Ascending aorta (tissue), 2 donors: ENCODE measurements at regions not wholly inside any gene's neighbourhood (a gene's known extent, or its start where the extent isn't known, plus 50 kb on each side); places are given as distances from the start of the nearest gene placed in this dataset.

Source experiments
- DNase-seq, 2 donors: peaks; one replicate each; pipeline ENCODE4 v3.0.0-alpha.2; 2019; ENCODE audit warnings: low spot score in 2 of 2
- H3K27ac ChIP-seq, 2 donors: fragments of 200-600 bp; sonication (generic); one replicate each; pipeline ENCODE4 v1.5.1; 2016 to 2017; ENCODE audit warnings: mild to moderate bottlenecking in 1 of 2
- H3K27me3 ChIP-seq: fragments of 200-600 bp; sonication (generic); one replicate; pipeline ENCODE4 v1.5.1; 2017
- H3K36me3 ChIP-seq, 2 donors: fragments of 200-600 bp; sonication (generic); one replicate each; pipeline ENCODE4 v1.5.1; 2016
- H3K4me1 ChIP-seq, 2 donors: fragments of 200-600 bp; sonication (generic); one replicate each; pipeline ENCODE4 v1.5.1; 2016 to 2017; ENCODE audit warnings: mild to moderate bottlenecking in 1 of 2
- H3K4me3 ChIP-seq, 2 donors: fragments of 200-600 bp; sonication (generic); one replicate each; pipeline ENCODE4 v1.5.1; 2016 to 2017; ENCODE audit warnings: mild to moderate bottlenecking in 1 of 2
- H3K9me3 ChIP-seq, 2 donors: fragments of 200-600 bp; sonication (generic); one replicate each; pipeline ENCODE4 v1.5.1; 2016
- CTCF ChIP-seq, 3 experiments: fragments of 200-600 bp in 2 of 3; fragments of 450-650 bp in 1 of 3; sonication (generic) in 2 of 3; IDR thresholded peaks; one replicate each; pipeline ENCODE4 v1.5.1; 2016 to 2019; ENCODE audit warnings: antibody characterized with exemption in 3 of 3, mild to moderate bottlenecking in 1 of 3, moderate library complexity in 1 of 3
- intact Hi-C: fragments of 100-400 bp; cut with DNase I; formaldehyde crosslinking; loops from one replicate; pipeline ENCODE4 v1.15.1; 2023

- DNase-seq, result no peak
- H3K4me3 ChIP-seq, result peak overlapping the region in 1 of 2 donors; percentile 30
- peak overlapping the region; percentile 45 to 55 for H3K27ac ChIP-seq
- H3K9me3 ChIP-seq, result no peaks in the 10 kb centered on the region
- peaks cover 0 to 6% of the 10 kb centered on the region in 2 donors for H3K4me1 ChIP-seq
- intact Hi-C loops, result no loop called here
- no peaks in the 10 kb centered on the region for H3K36me3 ChIP-seq
- TF ChIP-seq CTCF (IDR thresholded peaks at IDR 0.05), result no peak
- H3K27me3 ChIP-seq, result no peaks in the 10 kb centered on the region
Measured at GRCh38 chr11:110373051-110373702, 56.6 kb upstream of the FDX1 start.

DNA sequence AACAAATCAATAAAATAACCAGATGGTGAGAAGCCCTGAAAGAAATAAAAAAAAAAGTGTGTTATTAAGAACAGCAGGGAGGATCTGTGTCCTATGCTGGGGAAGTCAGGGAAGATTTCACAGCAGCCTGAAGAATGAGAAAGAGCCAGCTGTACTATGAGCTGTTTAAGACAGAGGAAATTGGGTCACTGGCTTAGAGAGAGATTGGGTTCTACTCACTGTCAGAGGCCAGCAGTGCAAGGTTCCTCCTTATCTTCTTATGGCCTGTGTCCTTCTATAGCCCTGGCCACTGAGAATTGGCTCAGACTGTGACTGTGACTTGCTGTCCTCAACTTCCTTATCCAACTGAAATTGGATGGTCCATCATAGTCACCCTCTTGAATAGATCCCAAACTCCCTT, 54.8 kb upstream of the FDX1 start:
- no peaks in the 10 kb centered on the region for H3K36me3 ChIP-seq
- no peak overlapping the region for H3K27ac ChIP-seq
- H3K4me1 ChIP-seq, result peaks cover 0 to 6% of the 10 kb centered on the region in 2 donors
- no peak for DNase-seq
- intact Hi-C loops, result loop anchor here (5.0 kb wide), 3 partner anchors 78 to 428 kb away; partner anchors contain the start of genes RDX and ZC3H12C
- no peaks in the 10 kb centered on the region for H3K9me3 ChIP-seq
- no peaks in the 10 kb centered on the region for H3K27me3 ChIP-seq
- H3K4me3 ChIP-seq, result no peak overlapping the region
- TF ChIP-seq CTCF (IDR thresholded peaks at IDR 0.05), result no peak

DNA sequence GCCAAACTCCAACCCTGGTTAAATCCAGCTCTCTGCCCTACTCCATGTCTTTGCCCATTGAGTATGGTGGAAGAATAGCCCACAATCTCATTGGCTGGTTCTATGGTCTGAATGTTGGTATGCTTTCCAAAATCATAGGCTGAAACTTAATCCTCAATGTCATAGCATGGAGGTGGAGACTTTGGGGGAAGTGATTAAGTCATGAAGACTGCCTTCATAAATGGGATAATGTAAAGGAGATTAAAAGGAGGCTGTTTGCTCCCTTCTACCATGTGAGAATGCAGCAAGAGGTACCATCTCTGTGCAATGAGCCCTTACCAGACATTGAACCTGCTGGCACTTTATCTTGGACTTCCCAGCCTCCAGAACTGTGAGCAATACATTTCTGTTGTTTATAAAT, 54.4 kb upstream of the FDX1 start:
- Histone ChIP-seq H3K36me3 (no peaks in the 10 kb centered on the region), H3K9me3 (no peaks in the 10 kb centered on the region), H3K4me3 (no peak overlapping the region), H3K27me3 (no peaks in the 10 kb centered on the region), H3K4me1 (peaks cover 0 to 6% of the 10 kb centered on the region in 2 donors), H3K27ac (no peak overlapping the region)
- intact Hi-C loops, result loop anchor here (5.0 kb wide), 3 partner anchors 78 to 428 kb away; partner anchors contain the start of genes RDX and ZC3H12C
- no peak for TF ChIP-seq CTCF (IDR thresholded peaks at IDR 0.05)
- no peak for DNase-seq

DNA sequence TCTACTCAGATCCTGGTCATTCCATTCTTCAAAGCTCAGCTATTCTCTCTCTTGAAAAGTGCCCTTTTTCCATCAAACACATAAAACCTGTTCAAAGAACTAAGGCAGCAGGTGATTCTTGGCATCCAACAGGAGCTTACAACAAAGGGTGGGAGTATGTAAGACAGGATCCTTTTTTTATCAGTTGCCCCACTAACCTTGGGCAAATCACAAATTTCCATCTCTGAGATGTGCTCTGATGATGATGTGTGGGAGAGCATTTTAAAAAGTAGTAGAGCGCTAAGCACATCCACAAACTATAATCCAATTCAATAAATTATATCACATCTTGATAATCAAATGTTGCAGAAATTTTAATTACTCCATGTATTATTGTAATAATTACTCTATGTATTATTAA, 53.7 kb upstream of the FDX1 start:
- Histone ChIP-seq H3K27ac (no peak overlapping the region), H3K4me1 (peaks cover 0 to 6% of the 10 kb centered on the region in 2 donors), H3K9me3 (no peaks in the 10 kb centered on the region), H3K36me3 (no peaks in the 10 kb centered on the region), H3K4me3 (no peak overlapping the region), H3K27me3 (no peaks in the 10 kb centered on the region)
- intact Hi-C loops, result loop anchor here (1.0 to 5.0 kb wide), 6 partner anchors 53 to 429 kb away; partner anchors contain the start of genes FDX1, RDX and ZC3H12C
- TF ChIP-seq CTCF (IDR thresholded peaks at IDR 0.05), result no peak
- DNase-seq, result no peak

- Histone ChIP-seq H3K4me1 (peaks cover 0 to 6% of the 10 kb centered on the region in 2 donors), H3K4me3 (peak overlapping the region in 1 of 2 donors; percentile 24), H3K36me3 (no peaks in the 10 kb centered on the region), H3K9me3 (no peaks in the 10 kb centered on the region), H3K27me3 (no peaks in the 10 kb centered on the region), H3K27ac (peak overlapping the region in 1 of 2 donors; percentile 29)
- TF ChIP-seq CTCF (IDR thresholded peaks at IDR 0.05), result peak; percentile 41 to 81 (median 71)
- intact Hi-C loops, result loop anchor here (1.0 to 5.0 kb wide), 6 partner anchors 52 to 430 kb away; partner anchors contain the start of genes FDX1, RDX and ZC3H12C
- peak; percentile 39 to 79 for DNase-seq
Measured at GRCh38 chr11:110376711-110377324, 52.9 kb upstream of the FDX1 start.
